HFF-Myc (cell line): ENCODE measurements at regions not wholly inside any gene's neighbourhood (a gene's known extent, or its start where the extent isn't known, plus 50 kb on each side); places are given as distances from the start of the nearest gene placed in this dataset.

Experiments used
- DNase-seq: peaks from one replicate; pipeline ENCODE4 v3.0.0-alpha.2; 2011; ENCODE audit warnings: low read depth; ENCODE audit errors: extremely low read depth
- H3K4me3 ChIP-seq: replicated peaks from 2 replicates; pipeline ENCODE4 v1.5.1; 2011; ENCODE audit warnings: low read depth, mild to moderate bottlenecking, control low read depth, low read length
- TF ChIP-seq, protein P1 (sequence below): IDR thresholded peaks from 2 replicates; pipeline ENCODE4 v1.5.1; 2012; ENCODE audit warnings: mild to moderate bottlenecking, low read depth, low read length, control low read depth; ENCODE audit errors: missing control alignments

GRCh38 chr5:175230299-175230698 is 213.7 kb downstream of the DRD1 start:
- TF ChIP-seq, protein P1, sequence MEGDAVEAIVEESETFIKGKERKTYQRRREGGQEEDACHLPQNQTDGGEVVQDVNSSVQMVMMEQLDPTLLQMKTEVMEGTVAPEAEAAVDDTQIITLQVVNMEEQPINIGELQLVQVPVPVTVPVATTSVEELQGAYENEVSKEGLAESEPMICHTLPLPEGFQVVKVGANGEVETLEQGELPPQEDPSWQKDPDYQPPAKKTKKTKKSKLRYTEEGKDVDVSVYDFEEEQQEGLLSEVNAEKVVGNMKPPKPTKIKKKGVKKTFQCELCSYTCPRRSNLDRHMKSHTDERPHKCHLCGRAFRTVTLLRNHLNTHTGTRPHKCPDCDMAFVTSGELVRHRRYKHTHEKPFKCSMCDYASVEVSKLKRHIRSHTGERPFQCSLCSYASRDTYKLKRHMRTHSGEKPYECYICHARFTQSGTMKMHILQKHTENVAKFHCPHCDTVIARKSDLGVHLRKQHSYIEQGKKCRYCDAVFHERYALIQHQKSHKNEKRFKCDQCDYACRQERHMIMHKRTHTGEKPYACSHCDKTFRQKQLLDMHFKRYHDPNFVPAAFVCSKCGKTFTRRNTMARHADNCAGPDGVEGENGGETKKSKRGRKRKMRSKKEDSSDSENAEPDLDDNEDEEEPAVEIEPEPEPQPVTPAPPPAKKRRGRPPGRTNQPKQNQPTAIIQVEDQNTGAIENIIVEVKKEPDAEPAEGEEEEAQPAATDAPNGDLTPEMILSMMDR = no peak
- no peak overlapping the region for H3K4me3 ChIP-seq
- DNase-seq = no peak

DNA sequence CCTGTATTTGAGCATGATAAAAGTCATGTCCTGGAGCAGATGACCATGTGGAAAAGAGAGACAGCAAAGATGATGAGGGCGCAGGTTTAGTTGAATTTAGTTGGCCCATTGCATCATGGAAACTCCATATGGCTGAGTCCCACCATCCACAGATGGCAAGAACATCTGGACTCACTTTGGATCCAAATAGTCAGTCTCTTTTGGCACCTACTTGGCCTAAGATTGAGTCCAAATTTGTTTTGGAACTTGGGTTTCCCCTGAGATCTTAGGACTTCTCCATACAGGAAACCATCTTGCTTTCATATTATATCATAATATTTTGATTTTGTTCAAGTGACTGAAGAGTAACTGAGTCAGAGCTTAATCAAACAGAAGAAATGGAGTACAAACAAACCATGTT is 217.5 kb downstream of the DRD1 start:
- DNase-seq = no peak
- TF ChIP-seq, protein P1 = no peak
- no peak overlapping the region for H3K4me3 ChIP-seq

DNA sequence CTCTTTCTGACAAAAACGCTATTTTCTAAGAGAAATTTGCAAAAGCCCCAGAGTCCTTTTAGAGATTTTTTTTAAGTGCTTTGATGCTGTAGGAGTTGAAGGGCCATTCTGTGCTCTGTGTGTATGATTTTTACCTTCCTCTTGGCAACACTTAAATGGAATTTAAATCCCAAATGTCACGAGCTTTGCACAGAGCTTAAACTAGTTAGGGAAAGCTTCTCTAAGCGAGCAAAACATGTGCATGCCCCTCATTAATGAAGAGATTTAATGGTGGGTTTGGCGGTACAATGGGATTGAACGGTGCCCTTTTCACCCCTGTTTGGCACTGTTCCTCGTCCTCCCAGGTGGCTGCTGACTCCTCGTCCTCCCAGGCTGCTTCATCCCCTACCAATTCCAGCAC is 220.7 kb downstream of the DRD1 start:
- TF ChIP-seq, protein P1 = no peak
- no peak overlapping the region for H3K4me3 ChIP-seq
- DNase-seq = no peak

DNA sequence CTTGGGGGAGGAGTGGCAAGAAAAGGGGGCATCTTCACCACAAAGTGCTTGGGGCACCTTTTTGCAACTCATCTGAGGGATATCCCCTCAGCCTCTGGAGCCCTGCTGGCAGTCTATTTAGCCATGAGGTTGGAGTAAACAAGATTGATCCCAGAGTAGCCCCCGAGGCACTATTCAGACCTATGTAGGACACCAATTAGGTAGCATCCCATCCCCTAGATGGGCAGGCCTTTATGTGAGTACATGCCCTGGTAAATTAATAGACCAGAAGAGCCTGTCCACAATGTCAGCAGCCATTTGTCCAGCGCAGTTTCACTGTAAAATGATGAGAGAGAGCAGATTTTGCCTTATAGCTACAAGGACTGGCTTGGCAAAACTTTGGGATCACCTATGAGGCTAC is 221.4 kb downstream of the DRD1 start:
- no peak overlapping the region for H3K4me3 ChIP-seq
- no peak for DNase-seq
- TF ChIP-seq, protein P1 = no peak

DNA sequence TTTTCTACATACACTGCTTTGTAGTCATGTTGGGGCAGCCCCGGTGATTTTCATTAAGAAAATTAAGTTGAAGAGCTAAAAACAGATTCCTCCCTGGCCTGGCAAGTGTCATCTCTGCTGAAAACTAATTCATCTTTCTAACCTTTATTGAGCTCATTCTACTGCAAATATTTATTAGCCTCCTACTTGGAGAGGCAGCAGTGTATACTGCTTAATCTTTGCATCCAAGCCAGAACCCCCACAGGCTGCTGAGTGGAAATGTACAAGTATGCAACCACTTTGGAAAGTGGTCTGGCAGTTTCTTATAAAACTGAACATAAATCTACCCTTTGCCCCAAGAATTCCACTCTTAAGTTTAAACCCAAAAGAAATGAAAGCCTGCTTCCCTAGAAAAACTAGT is 223.4 kb downstream of the DRD1 start:
- H3K4me3 ChIP-seq = no peak overlapping the region
- no peak for DNase-seq
- TF ChIP-seq, protein P1 = no peak

- H3K4me3 ChIP-seq = no peak overlapping the region
- DNase-seq = no peak
- TF ChIP-seq, protein P1 = no peak
Measured at GRCh38 chr5:175219366-175219765, 224.6 kb downstream of the DRD1 start.

- TF ChIP-seq, protein P1 = no peak
- H3K4me3 ChIP-seq = no peak overlapping the region
- no peak for DNase-seq
Measured at GRCh38 chr5:175216991-175217390, 227.0 kb downstream of the DRD1 start.
